Fibroblast of pulmonary artery (primary cell): ENCODE measurements at regions not wholly inside any gene's neighbourhood (a gene's known extent, or its start where the extent isn't known, plus 50 kb on each side); places are given as distances from the start of the nearest gene placed in this dataset.

Experiments
- DNase-seq: peaks from one replicate; pipeline ENCODE4 v3.0.0-alpha.2; 2010; ENCODE audit warnings: low read depth
- H3K4me3 ChIP-seq: replicated peaks from 2 replicates; pipeline ENCODE4 v1.5.1; 2011; ENCODE audit warnings: low read depth, mild to moderate bottlenecking, control low read depth, low read length, moderate library complexity
- CTCF ChIP-seq: IDR thresholded peaks from 2 replicates; pipeline ENCODE4 v1.5.1; 2011; ENCODE audit warnings: mild to moderate bottlenecking, control low read depth, low read length, inconsistent platforms; ENCODE audit errors: missing control alignments

DNA sequence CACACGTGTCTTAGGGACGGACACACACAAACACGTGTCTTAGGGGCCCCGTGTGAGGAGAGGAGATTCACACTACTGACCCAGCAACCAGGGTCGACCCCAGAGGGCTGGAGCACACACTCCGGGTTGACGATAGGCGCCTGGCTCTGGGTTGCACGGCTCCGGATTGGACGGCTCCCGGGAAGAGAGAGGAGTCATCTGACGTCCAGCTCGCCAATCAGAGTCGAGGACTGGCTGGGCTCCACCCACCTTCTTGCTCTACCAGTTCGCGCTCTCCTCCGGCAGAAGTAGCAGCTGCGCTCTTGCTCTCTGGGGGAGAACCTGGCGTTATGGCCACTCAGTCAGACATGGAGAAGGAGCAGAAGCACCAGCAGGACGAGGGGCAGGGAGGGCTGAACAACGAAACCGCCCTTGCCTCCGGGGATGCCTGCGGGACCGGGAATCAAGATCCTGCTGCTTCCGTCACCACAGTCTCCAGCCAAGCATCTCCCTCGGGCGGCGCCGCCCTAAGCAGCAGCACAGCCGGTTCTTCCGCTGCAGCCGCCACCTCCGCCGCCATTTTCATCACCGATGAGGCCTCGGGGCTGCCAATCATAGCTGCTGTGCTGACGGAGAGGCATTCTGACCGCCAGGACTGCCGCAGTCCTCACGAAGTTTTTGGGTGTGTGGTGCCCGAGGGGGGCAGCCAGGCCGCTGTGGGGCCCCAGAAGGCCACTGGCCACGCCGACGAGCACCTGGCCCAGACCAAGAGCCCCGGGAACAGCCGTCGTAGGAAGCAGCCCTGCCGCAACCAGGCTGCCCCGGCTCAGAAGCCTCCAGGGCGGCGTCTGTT is 74.3 kb downstream of the NUDT10 start:
- H3K4me3 ChIP-seq, result no peak overlapping the region
- no peak for DNase-seq
- TF ChIP-seq CTCF, result no peak

- no peak overlapping the region for H3K4me3 ChIP-seq
- DNase-seq, result no peak
- TF ChIP-seq CTCF, result no peak
These were observed 71.8 kb downstream of the NUDT10 start for GRCh38 chrX:51404445-51404844.

GRCh38 chrX:51395810-51396728 is 63.4 kb downstream of the NUDT10 start:
- no peak for DNase-seq
- no peak for TF ChIP-seq CTCF
- H3K4me3 ChIP-seq, result peak overlapping the region; percentile 17

DNA sequence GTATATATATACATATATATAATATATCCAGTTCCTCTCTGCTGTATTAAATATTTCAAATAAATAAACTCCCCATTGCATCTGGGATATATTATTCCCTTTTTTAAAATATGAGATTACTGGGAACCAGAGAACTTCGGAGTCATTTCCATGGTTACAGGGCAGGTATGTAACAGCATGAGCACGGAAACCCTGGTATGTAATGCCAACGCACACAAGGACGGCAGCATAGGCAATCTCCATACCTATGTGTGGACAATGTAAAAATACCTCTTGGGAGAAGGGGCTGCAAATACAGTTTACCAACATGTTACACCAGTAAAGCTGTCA is 62.8 kb downstream of the NUDT10 start:
- H3K4me3 ChIP-seq, result no peak overlapping the region
- DNase-seq, result no peak
- no peak for TF ChIP-seq CTCF
